Left ventricle myocardium inferior (tissue), 1 donor: ENCODE measurements at regions not wholly inside any gene's neighbourhood (a gene's known extent, or its start where the extent isn't known, plus 50 kb on each side); places are given as distances from the start of the nearest gene placed in this dataset.

Experiments used
- DNase-seq: peaks from one replicate; pipeline ENCODE4 v3.0.0-alpha.2; 2020
- H3K27ac ChIP-seq: fragments of 200-600 bp; replicated peaks from 2 replicates; pipeline ENCODE4 v1.8.0; 2021
- H3K27me3 ChIP-seq: fragments of 200-600 bp; 2 replicates; pipeline ENCODE4 v1.8.0; 2021; ENCODE audit warnings: low read depth
- H3K36me3 ChIP-seq: fragments of 200-600 bp; 2 replicates; pipeline ENCODE4 v1.8.0; 2021
- H3K4me1 ChIP-seq: fragments of 200-600 bp; 2 replicates; pipeline ENCODE4 v1.8.0; 2021
- H3K4me3 ChIP-seq: fragments of 200-600 bp; 2 replicates; pipeline ENCODE4 v1.8.0; 2021; ENCODE audit warnings: mild to moderate bottlenecking, moderate library complexity
- H3K9me3 ChIP-seq: fragments of 200-600 bp; replicated peaks from 2 replicates; pipeline ENCODE4 v1.8.0; 2021
- intact Hi-C: fragments of 100-400 bp; cut with micrococcal nuclease; formaldehyde crosslinking; loops from one replicate; pipeline ENCODE4 v1.11.0; 2022
- TF ChIP-seq, protein P1 (sequence below): fragments of 200-600 bp; IDR thresholded peaks from 2 replicates; pipeline ENCODE4 v1.8.0; 2021; ENCODE audit warnings: antibody characterized with exemption, mild to moderate bottlenecking, borderline replicate concordance
- donor health status: DM: no; HTN: yes; CAD: no; lungs with severe emphysema.

GRCh38 chr12:127013197-127013596 lies 1253.8 kb upstream of the TMEM132C start:
- Histone ChIP-seq H3K36me3 (no peaks in the 10 kb centered on the region), H3K27ac (no peak overlapping the region), H3K4me1 (no peaks in the 10 kb centered on the region), H3K27me3 (peaks cover 28% of the 10 kb centered on the region), H3K9me3 (no peaks in the 10 kb centered on the region), H3K4me3 (no peak overlapping the region)
- intact Hi-C loops, result no loop called here
- TF ChIP-seq, protein P1, sequence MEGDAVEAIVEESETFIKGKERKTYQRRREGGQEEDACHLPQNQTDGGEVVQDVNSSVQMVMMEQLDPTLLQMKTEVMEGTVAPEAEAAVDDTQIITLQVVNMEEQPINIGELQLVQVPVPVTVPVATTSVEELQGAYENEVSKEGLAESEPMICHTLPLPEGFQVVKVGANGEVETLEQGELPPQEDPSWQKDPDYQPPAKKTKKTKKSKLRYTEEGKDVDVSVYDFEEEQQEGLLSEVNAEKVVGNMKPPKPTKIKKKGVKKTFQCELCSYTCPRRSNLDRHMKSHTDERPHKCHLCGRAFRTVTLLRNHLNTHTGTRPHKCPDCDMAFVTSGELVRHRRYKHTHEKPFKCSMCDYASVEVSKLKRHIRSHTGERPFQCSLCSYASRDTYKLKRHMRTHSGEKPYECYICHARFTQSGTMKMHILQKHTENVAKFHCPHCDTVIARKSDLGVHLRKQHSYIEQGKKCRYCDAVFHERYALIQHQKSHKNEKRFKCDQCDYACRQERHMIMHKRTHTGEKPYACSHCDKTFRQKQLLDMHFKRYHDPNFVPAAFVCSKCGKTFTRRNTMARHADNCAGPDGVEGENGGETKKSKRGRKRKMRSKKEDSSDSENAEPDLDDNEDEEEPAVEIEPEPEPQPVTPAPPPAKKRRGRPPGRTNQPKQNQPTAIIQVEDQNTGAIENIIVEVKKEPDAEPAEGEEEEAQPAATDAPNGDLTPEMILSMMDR, result no peak
- DNase-seq, result no peak

GRCh38 chr12:127014079-127014478 lies 1252.9 kb upstream of the TMEM132C start:
- Histone ChIP-seq H3K4me1 (no peaks in the 10 kb centered on the region), H3K36me3 (no peaks in the 10 kb centered on the region), H3K4me3 (no peak overlapping the region), H3K27ac (no peak overlapping the region), H3K27me3 (peaks cover 28% of the 10 kb centered on the region), H3K9me3 (no peaks in the 10 kb centered on the region)
- intact Hi-C loops, result no loop called here
- TF ChIP-seq, protein P1, result no peak
- DNase-seq, result no peak

DNA sequence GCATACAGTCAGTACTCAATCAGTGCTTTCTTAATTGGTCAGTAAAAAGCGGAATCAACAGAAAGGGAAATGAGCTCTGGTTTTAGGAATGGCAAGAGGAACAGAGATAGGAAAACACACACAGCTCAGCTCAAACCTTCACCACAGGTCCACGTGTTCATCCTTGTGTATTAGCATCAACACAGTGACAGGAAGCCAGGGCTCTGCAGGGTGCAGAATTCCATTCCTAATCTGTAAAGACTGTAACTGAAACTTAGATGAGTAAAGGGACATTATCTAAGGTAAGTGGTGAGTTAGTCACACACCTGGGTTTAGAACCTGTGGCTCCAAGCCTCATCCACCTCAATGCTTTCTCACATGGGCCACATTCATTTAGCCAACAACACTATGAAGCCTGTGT lies 1242.2 kb upstream of the TMEM132C start:
- H3K4me3 ChIP-seq, result no peak overlapping the region
- TF ChIP-seq, protein P1, result no peak
- H3K9me3 ChIP-seq, result no peaks in the 10 kb centered on the region
- no peaks in the 10 kb centered on the region for H3K36me3 ChIP-seq
- peaks cover 44% of the 10 kb centered on the region for H3K27me3 ChIP-seq
- H3K4me1 ChIP-seq, result no peaks in the 10 kb centered on the region
- intact Hi-C loops, result no loop called here
- no peak overlapping the region for H3K27ac ChIP-seq
- DNase-seq, result no peak

DNA sequence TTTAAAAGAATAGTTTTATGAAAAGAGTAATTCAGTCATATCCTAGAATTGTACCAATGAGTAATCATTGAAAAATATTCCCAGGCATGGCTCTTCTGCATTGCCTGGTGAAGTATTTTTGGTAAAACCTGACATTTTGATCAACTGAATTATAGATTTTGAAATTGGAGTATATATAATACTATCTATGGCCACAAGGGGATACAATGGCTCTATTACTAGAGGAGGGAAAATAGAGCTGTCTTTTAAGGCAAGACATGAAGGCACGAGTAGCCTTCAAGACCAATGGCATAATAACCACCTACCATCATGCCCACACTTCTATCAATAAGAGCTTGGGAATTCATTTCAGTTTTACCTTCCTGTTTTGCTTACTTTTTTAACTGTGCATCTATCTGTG lies 1241.4 kb upstream of the TMEM132C start:
- intact Hi-C loops, result no loop called here
- H3K4me1 ChIP-seq, result no peaks in the 10 kb centered on the region

DNA sequence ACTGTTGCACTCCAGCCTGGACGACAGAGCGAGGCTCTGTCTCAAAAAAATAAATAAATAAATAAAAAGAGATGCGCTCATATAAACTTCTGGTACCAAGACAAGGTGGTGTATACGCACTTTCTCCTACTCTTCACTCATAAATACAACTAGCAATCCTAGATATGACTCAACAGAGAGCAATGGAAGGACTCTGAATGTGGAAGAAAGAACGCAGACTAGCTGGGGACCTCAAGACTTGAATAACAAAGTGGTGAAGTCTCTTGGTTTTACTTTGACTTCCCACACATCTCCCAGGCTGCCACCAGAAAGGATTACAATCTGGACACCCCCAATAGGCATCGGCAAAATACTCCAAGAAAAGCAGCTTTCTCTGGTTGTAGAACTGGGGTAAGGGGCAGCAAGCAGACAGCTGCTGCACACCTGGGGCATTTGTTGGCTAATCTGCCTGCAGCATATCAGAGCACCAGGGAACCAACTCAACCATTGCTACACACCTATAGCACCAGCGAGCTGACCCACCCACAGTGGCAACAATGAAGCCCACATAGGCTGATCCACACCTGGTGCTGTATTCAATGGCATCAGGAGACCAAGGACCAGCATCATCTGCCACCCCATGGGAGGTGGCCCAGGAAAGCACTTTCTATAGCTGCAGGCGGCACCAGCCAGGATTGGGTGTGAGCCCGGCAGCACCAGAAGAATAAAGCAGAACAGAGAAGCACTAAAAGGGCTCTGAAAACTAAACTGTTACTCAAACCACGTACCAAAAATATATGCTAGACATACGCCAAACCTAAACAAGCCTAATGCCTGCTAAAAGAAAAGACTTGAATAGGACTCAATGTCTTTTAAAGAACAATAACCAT lies 1231.7 kb upstream of the TMEM132C start:
- intact Hi-C loops, result no loop called here
- no peaks in the 10 kb centered on the region for H3K36me3 ChIP-seq
- DNase-seq, result no peak
- TF ChIP-seq, protein P1, result no peak
- H3K4me3 ChIP-seq, result no peak overlapping the region
- H3K9me3 ChIP-seq, result no peaks in the 10 kb centered on the region
- peaks cover 33% of the 10 kb centered on the region for H3K27me3 ChIP-seq
- H3K4me1 ChIP-seq, result no peaks in the 10 kb centered on the region
- H3K27ac ChIP-seq, result no peak overlapping the region

More for the DNA sequence above, 1241.4 kb upstream of the TMEM132C start:
- Histone ChIP-seq H3K36me3 (no peaks in the 10 kb centered on the region), H3K27me3 (peaks cover 44% of the 10 kb centered on the region), H3K27ac (no peak overlapping the region), H3K9me3 (no peaks in the 10 kb centered on the region), H3K4me3 (no peak overlapping the region)
- TF ChIP-seq, protein P1, result no peak
- DNase-seq, result no peak
